GM12891 (cell line): ENCODE measurements at regions not wholly inside any gene's neighbourhood (a gene's known extent, or its start where the extent isn't known, plus 50 kb on each side); places are given as distances from the start of the nearest gene placed in this dataset.

Experiments used
- DNase-seq: peaks from one replicate; pipeline ENCODE4 v3.0.0; 2011; ENCODE audit warnings: low spot score; ENCODE audit not compliant: insufficient read length
- FAIRE-seq: peaks from 2 replicates; lab custom pipeline; 2011; peaks lifted over from hg19 to GRCh38; lab: Jason Lieb, UNC
- PAX5 ChIP-seq: IDR thresholded peaks from 2 replicates; pipeline ENCODE4 v1.6.1; 2011; ENCODE audit warnings: low read length, moderate library complexity, mild to moderate bottlenecking; ENCODE audit not compliant: insufficient read depth, severe bottlenecking
- POLR2A ChIP-seq: IDR thresholded peaks from 2 replicates; pipeline ENCODE4 v1.6.1; 2011; ENCODE audit warnings: low read depth, low read length, control low read depth
- POLR2AphosphoS5 ChIP-seq: IDR thresholded peaks from 2 replicates; pipeline ENCODE4 v1.6.1; 2011; ENCODE audit warnings: low read depth, low read length, control low read depth
- POU2F2 ChIP-seq: IDR thresholded peaks from 2 replicates; pipeline ENCODE4 v1.6.1; 2011; ENCODE audit warnings: low read depth, mild to moderate bottlenecking, control low read depth, low read length, moderate library complexity
- SPI1 ChIP-seq: IDR thresholded peaks from 2 replicates; pipeline ENCODE4 v1.6.1; 2011; ENCODE audit warnings: low read depth, low read length, control low read depth
- TAF1 ChIP-seq: IDR thresholded peaks from 2 replicates; pipeline ENCODE4 v1.6.1; 2011; ENCODE audit warnings: low read depth, low read length, control low read depth

DNA sequence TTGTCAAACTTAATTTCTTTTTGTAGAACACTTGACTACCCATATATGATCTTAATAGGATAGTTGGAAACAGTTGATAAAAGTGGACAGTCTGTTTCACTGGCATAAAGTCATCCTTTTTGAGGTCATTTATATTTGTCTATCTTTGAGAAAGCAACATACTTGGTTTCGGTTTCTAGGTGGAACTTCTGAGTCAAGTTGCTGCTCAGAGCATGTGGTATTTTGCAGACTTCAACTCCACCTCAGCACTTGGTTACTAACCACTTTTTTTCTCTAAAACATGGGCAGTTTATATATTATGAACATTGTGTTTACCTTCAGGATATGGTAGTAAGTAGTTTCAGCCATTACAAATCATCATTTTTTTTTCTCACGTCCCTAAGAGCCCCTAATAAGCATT is 1749.0 kb upstream of the C9orf72 start:
- DNase-seq (peak; percentile 4), FAIRE-seq (no peak)
- TF ChIP-seq POLR2AphosphoS5 (no peak), TAF1 (no peak), POU2F2 (no peak), PAX5 (no peak), POLR2A (no peak), SPI1 (no peak)

DNA sequence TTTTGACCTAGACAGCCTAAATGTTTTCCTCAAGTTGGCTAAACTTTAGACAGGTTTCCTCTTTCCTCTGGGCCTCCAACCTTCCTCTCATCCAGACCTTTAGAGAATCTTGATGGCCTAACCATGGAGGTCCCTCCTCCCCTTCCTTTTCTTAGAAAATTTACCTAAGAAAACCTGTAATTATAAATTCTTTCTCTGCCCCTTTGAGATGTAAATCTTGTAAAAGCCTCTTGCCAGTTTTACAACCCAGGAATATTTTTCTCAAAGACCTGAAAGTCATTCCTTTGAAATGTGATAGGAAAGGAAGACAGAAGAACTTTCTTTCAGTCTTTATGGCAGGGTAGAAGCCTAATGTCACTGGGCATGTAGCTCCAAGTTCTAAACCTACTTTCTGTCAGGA is 1752.6 kb upstream of the C9orf72 start:
- TF ChIP-seq POLR2A (no peak), SPI1 (no peak), POU2F2 (no peak), TAF1 (no peak), PAX5 (no peak), POLR2AphosphoS5 (no peak)
- FAIRE-seq (no peak), DNase-seq (no peak)

DNA sequence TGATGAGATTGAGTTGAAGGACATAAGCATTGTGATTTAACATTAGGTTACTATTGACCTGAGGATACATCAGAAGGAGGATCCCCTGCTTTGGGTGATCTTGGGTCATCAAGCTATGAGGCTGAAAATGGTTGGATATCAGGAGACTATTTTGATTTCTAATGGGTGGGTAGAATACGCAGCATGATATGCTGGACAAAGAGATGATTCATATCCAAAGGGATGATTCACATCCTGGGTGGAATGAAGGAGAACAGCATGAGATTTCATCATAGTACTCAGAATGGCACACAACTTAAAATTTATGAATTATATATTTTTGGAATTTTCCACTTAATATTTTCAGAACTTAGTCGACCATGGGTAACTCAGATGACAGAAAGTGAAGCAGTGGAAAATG is 1759.5 kb upstream of the C9orf72 start:
- no peak for TF ChIP-seq SPI1
- TF ChIP-seq TAF1 = no peak
- no peak for TF ChIP-seq POU2F2
- TF ChIP-seq POLR2A = no peak
- TF ChIP-seq PAX5 = no peak
- no peak for TF ChIP-seq POLR2AphosphoS5
- FAIRE-seq (no peak), DNase-seq (no peak)

DNA sequence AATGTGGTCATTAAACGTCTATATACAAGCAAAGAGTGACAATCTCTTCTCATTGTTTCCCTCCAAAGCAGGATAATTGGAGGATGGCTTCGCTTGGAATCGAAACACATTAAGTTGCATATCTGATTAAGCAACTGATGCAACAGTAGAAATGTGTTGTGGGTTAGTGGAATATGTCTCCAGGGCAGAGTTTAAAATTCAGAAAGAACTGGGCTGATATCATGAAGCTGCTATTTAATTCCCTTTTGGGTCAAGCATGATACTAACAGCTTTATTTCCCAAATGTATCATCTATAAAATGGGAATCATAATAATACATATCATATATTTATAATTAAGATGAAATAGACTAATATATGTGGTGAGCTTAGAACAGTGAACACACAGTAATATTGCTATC is 1763.0 kb upstream of the C9orf72 start:
- TF ChIP-seq POU2F2 = no peak
- no peak for TF ChIP-seq POLR2AphosphoS5
- no peak for TF ChIP-seq POLR2A
- no peak for TF ChIP-seq TAF1
- TF ChIP-seq SPI1 = no peak
- no peak for TF ChIP-seq PAX5
- no peak for FAIRE-seq
- no peak for DNase-seq

DNA sequence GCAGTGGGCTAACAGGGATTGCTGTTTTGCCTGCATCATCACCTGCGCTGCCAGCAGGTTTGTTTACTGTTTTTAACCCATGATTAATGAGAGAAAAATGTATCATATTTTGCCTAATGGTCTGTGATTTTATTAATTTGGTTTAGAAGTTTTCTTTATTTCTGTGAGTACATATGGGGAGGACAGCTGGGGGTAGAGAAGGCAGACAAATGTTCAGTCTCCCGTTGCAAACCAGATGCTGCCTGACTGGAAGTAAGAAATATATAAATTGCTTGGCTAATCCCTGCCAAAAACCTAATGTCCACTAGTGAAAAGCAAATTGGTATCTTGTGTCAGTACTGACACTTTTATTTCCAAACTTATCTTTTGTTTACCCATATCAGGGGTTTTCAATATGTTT is 1766.1 kb upstream of the C9orf72 start:
- TF ChIP-seq PAX5 (no peak), TAF1 (no peak), POLR2A (no peak), POLR2AphosphoS5 (no peak), POU2F2 (no peak), SPI1 (no peak)
- FAIRE-seq = no peak
- DNase-seq = no peak

DNA sequence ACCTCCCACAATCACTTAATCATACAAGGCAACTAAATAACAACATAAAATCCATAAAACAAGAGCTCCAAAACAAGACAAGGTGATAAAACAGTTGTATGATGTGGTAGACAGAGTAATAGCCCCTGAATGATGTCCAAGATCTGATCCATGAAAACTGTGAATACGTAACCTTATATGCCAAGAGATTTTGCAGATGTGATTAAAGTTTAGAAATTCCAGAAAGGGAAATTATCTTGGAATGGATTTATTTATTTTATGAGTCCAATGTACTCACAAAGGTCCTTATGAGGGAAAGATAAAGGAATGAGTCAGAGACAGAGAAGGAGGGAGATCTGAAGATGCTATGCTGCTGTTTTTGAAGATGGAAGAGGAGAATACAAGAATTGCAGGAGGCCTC is 1775.7 kb upstream of the C9orf72 start:
- FAIRE-seq = no peak
- DNase-seq = no peak
- no peak for TF ChIP-seq POLR2AphosphoS5
- no peak for TF ChIP-seq POLR2A
- TF ChIP-seq PAX5 = no peak
- no peak for TF ChIP-seq SPI1
- no peak for TF ChIP-seq TAF1
- no peak for TF ChIP-seq POU2F2

DNA sequence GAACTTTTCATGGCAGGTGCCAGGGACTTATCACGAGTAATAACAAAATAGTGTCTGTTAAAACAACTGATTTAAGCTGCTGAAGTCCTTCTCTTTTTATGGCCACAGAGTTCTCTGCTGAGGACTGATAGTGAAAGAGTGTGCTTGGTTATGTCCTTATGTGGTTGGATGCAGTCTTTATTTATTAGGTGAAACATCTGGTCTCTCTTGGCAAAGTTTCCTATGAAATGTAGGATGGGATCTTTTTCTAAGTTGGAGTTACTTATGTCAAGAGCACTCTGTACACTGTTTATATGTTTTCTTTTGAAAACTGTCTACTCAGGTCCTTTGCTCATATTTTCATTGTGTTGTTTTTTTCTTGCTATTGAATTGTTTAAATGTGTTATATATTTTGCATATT is 1816.1 kb upstream of the C9orf72 start:
- no peak for TF ChIP-seq TAF1
- no peak for TF ChIP-seq POLR2A
- TF ChIP-seq POLR2AphosphoS5 = no peak
- TF ChIP-seq SPI1 = no peak
- TF ChIP-seq PAX5 = no peak
- no peak for TF ChIP-seq POU2F2
- FAIRE-seq = no peak
- no peak for DNase-seq

DNA sequence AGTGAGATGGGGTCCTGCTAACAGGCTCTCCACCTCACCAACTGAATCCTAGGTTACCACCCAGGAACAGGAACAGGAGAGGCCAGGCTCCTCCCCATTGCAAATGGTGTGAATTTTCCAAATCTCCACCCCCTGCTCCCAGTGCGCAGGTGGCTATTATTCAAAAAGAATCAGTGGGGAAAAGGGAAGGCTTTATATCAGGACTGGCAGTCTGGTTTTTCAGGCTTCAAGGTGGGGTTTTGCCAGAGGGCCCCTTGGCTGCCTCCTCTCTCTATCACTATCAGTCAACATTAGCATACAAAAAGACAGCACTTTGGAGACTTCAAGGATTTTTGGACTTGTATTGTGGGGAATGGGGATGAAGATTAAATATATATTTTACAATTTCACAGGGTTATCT is 1817.6 kb upstream of the C9orf72 start:
- FAIRE-seq = no peak
- TF ChIP-seq TAF1 (no peak), POLR2A (no peak), PAX5 (no peak), POLR2AphosphoS5 (no peak), POU2F2 (no peak), SPI1 (no peak)
- DNase-seq = no peak

DNA sequence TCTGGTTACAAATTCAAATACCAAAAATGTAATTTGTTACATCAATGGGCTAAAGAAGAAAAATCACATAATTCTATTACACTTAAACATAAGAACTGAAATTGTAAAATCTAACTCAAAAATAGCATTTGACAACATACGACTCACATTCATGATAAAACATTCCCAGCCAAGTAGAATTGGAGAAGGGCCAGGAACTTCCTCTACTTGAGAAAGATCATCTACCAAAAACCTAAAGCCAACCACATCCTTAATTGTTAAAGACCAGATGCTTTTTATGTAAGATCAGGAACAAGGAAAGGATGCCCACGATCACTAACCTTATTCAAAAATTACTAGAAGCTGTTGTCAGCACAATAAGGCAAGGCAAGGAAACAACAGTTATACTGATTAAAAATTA is 1819.8 kb upstream of the C9orf72 start:
- no peak for FAIRE-seq
- no peak for DNase-seq
- TF ChIP-seq POU2F2 (no peak), POLR2AphosphoS5 (no peak), TAF1 (no peak), PAX5 (no peak), SPI1 (no peak), POLR2A (no peak)

DNA sequence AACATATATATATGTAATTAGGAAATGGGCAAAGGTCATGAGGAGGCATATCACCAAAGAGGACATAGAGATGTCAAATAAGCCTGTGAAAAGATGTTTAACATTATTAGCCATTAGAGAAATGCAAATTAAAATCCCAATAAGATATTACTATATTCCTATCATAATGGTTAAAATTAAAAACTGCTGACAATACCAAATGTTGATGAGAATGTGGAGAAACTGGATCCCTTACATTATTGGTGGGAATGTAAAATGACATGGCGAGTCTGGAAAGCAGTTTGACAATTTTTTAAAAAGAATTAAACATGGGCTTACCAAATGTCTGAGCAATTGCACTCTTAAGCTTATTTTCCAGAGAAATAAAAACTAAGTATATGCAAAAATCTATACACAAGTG is 1821.6 kb upstream of the C9orf72 start:
- no peak for DNase-seq
- no peak for FAIRE-seq
- TF ChIP-seq POLR2AphosphoS5 = no peak
- no peak for TF ChIP-seq TAF1
- TF ChIP-seq PAX5 = no peak
- TF ChIP-seq POLR2A = no peak
- no peak for TF ChIP-seq SPI1
